ENCODE measurements at regions not wholly inside any gene's neighbourhood (a gene's known extent, or its start where the extent isn't known, plus 50 kb on each side); places are given as distances from the start of the nearest gene placed in this dataset.

DNA sequence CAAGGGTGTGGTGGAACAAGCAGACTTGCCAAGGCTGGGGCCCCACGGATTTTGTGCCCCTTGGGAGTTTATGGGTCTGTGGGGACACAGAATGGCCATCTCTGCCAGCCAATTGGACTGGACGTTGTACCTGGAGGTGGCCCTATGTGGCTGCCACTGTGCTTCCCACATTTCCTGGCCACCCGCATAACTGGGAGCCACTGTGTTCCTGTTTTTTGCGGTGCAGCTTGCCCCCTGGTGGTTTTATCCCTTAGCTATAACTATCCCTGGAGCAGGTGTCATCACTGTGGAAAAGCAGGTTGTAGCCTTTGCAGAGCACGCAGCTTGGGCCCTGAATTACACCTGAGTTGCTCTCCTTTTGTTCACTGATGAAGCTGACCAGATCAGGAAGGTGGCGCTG lies 306.3 kb downstream of the ZPLD1 start:
- Histone ChIP-seq H3K4me3 (replicated peaks; ENCODE audit: insufficient read depth, low read length) (no peak overlapping the region), H3K27ac (replicated peaks) (no peak overlapping the region), H3K27me3 (ENCODE audit: insufficient read depth, poor library complexity, severe bottlenecking) (no peaks in the 10 kb centered on the region)
- TF ChIP-seq GABPA (IDR thresholded peaks at IDR 0.05; ENCODE audit: low read depth) = no peak
- no peak for DNase-seq (ENCODE audit: low read depth in 1 of 2, low spot score in 1 of 2)

- DNase-seq (ENCODE audit: low read depth in 1 of 2, low spot score in 1 of 2) = no peak
- no peak overlapping the region for H3K27ac ChIP-seq (replicated peaks)
- TF ChIP-seq REST (IDR thresholded peaks at IDR 0.05; ENCODE audit: insufficient replicate concordance, low read depth) (no peak), POLR2AphosphoS5 (IDR thresholded peaks at IDR 0.05; ENCODE audit: low read depth) (no peak), GABPA (IDR thresholded peaks at IDR 0.05; ENCODE audit: low read depth) (no peak), SPI1 (IDR thresholded peaks at IDR 0.05; ENCODE audit: borderline replicate concordance, low read depth) (no peak)
- TF ChIP-seq, protein P1, sequence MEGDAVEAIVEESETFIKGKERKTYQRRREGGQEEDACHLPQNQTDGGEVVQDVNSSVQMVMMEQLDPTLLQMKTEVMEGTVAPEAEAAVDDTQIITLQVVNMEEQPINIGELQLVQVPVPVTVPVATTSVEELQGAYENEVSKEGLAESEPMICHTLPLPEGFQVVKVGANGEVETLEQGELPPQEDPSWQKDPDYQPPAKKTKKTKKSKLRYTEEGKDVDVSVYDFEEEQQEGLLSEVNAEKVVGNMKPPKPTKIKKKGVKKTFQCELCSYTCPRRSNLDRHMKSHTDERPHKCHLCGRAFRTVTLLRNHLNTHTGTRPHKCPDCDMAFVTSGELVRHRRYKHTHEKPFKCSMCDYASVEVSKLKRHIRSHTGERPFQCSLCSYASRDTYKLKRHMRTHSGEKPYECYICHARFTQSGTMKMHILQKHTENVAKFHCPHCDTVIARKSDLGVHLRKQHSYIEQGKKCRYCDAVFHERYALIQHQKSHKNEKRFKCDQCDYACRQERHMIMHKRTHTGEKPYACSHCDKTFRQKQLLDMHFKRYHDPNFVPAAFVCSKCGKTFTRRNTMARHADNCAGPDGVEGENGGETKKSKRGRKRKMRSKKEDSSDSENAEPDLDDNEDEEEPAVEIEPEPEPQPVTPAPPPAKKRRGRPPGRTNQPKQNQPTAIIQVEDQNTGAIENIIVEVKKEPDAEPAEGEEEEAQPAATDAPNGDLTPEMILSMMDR (IDR thresholded peaks at IDR 0.05; ENCODE audit: insufficient read depth, low read length) = no peak
- no peaks in the 10 kb centered on the region for H3K27me3 ChIP-seq (ENCODE audit: insufficient read depth, poor library complexity, severe bottlenecking)
- no peak overlapping the region for H3K4me3 ChIP-seq (replicated peaks; ENCODE audit: insufficient read depth, low read length)
Observed at GRCh38 chr3:102741694-102742093, 306.9 kb downstream of the ZPLD1 start.

DNA sequence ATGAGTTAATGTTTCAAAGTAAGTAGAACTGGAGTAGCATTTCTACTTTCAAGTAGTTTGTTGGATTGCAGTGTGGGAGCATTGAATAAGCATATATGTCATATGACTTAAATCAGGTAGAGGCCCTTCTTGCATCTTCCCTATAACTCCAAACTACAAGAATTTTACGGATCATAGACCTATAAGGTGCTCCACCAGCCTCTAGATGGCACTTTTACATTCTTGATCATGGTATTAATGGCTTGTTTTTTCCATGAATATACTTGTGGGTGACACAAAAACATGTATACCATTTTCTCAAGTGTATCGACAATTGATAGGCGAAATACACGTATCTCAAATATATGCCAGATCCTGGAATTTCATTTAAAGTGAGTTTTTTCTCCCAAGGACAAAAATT lies 311.1 kb downstream of the ZPLD1 start:
- no peaks in the 10 kb centered on the region for H3K27me3 ChIP-seq (ENCODE audit: insufficient read depth, poor library complexity, severe bottlenecking)
- no peak overlapping the region for H3K27ac ChIP-seq (replicated peaks)
- TF ChIP-seq POLR2AphosphoS5 (IDR thresholded peaks at IDR 0.05; ENCODE audit: low read depth) (no peak), GABPA (IDR thresholded peaks at IDR 0.05; ENCODE audit: low read depth) (no peak), SPI1 (IDR thresholded peaks at IDR 0.05; ENCODE audit: borderline replicate concordance, low read depth) (no peak), REST (IDR thresholded peaks at IDR 0.05; ENCODE audit: insufficient replicate concordance, low read depth) (no peak)
- DNase-seq (ENCODE audit: low read depth in 1 of 2, low spot score in 1 of 2) = no peak
- H3K4me3 ChIP-seq (replicated peaks; ENCODE audit: insufficient read depth, low read length) = no peak overlapping the region

GRCh38 chr3:102747611-102748010 lies 312.8 kb downstream of the ZPLD1 start:
- no peak overlapping the region for H3K27ac ChIP-seq (replicated peaks)
- H3K4me3 ChIP-seq (replicated peaks; ENCODE audit: insufficient read depth, low read length) = no peak overlapping the region
- H3K27me3 ChIP-seq (ENCODE audit: insufficient read depth, poor library complexity, severe bottlenecking) = no peaks in the 10 kb centered on the region
- no peak for DNase-seq (ENCODE audit: low read depth in 1 of 2, low spot score in 1 of 2)
- TF ChIP-seq SPI1 (IDR thresholded peaks at IDR 0.05; ENCODE audit: borderline replicate concordance, low read depth) (no peak), REST (IDR thresholded peaks at IDR 0.05; ENCODE audit: insufficient replicate concordance, low read depth) (no peak), POLR2AphosphoS5 (IDR thresholded peaks at IDR 0.05; ENCODE audit: low read depth) (no peak), GABPA (IDR thresholded peaks at IDR 0.05; ENCODE audit: low read depth) (no peak)
- TF ChIP-seq, protein P1 (IDR thresholded peaks at IDR 0.05; ENCODE audit: insufficient read depth, low read length) = no peak

Measured in HL-60 (cell line).